Stomach (tissue), 8 donors: ENCODE measurements at regions not wholly inside any gene's neighbourhood (a gene's known extent, or its start where the extent isn't known, plus 50 kb on each side); places are given as distances from the start of the nearest gene placed in this dataset.

ENCODE experiments used
- DNase-seq, 2 donors: peaks; one replicate each; pipeline versions ENCODE4 v3.0.0 to v3.0.0-alpha.2; 2013 to 2019
- H3K27ac ChIP-seq, 5 donors: fragments of 200-600 bp in 4 of 5; sonication (generic) in 4 of 5; one replicate each; pipeline ENCODE4 v1.5.1; 2013 to 2019; ENCODE audit warnings: mild to moderate bottlenecking in 1 of 5, moderate library complexity in 1 of 5
- H3K27me3 ChIP-seq, 3 donors: fragments of 200-600 bp; sonication (generic); one replicate each; pipeline ENCODE4 v1.5.1; 2017 to 2019; ENCODE audit warnings: mixed run types in 1 of 3
- H3K36me3 ChIP-seq, 4 donors: fragments of 200-600 bp; sonication (generic); 1 replicate in 3 of 4; 2 replicates in 1 of 4; pipeline ENCODE4 v1.5.1; 2016 to 2019
- H3K4me1 ChIP-seq, 4 donors: fragments of 200-600 bp; sonication (generic); one replicate each; pipeline ENCODE4 v1.5.1; 2016 to 2019
- H3K4me3 ChIP-seq, 4 donors: fragments of 200-600 bp; sonication (generic) in 3 of 4; one replicate each; pipeline ENCODE4 v1.5.1; 2016 to 2019; ENCODE audit warnings: mild to moderate bottlenecking in 1 of 4
- H3K9me3 ChIP-seq, 4 donors: fragments of 200-600 bp; sonication (generic); one replicate each; pipeline ENCODE4 v1.5.1; 2016 to 2019
- EP300 ChIP-seq: sonication (generic); formaldehyde crosslinking; IDR thresholded peaks from one replicate; pipeline ENCODE4 v1.6.1; 2017; ENCODE audit warnings: antibody characterized with exemption
- POLR2A ChIP-seq, 4 donors: fragments of 450-650 bp; IDR thresholded peaks; one replicate each; pipeline ENCODE4 v1.6.1; 2016; ENCODE audit warnings: antibody characterized with exemption in 4 of 4, control low read depth in 2 of 4, mild to moderate bottlenecking in 1 of 4, moderate library complexity in 1 of 4
- POLR2AphosphoS5 ChIP-seq, 3 donors: sonication (generic); formaldehyde crosslinking; IDR thresholded peaks; one replicate each; pipeline ENCODE4 v1.6.1; 2016; ENCODE audit warnings: antibody characterized with exemption in 3 of 3
- WGBS, 5 donors: extraction: QIAGEN DNeasy Blood & Tissue Kit in 3 of 5; methylation state at CpG; one replicate each; pipeline versions ENCODE4 v1.1.5 to v1.1.7; 2013 to 2018; 5-methylcytosine and 5-hydroxymethylcytosine counted together
- intact Hi-C: fragments of 100-400 bp; cut with DNase I; formaldehyde crosslinking; loops from one replicate; pipeline ENCODE4 v1.15.1; 2023; ENCODE audit warnings: low total_unique reads
- small RNA-seq, 4 donors: library from RNA; depleted of rRNA; stranded (forward); fragments of <200 nt; gene quantifications; one replicate each; pipeline ENCODE3, GENCODE V24; 2016
- TF ChIP-seq, protein P1 (sequence below), 7 experiments: fragments of 450-650 bp in 4 of 7; fragments of 200-600 bp in 3 of 7; sonication (generic) in 3 of 7; IDR thresholded peaks; one replicate each; pipeline ENCODE4 v1.5.1; 2016 to 2019; ENCODE audit warnings: antibody characterized with exemption in 7 of 7, control low read depth in 2 of 7, mild to moderate bottlenecking in 1 of 7
- donor health status: healthy with polysubstance abuse.
- donor health status: Bipolar disorder and iron deficiency.
- donor health status: healthy.

DNA sequence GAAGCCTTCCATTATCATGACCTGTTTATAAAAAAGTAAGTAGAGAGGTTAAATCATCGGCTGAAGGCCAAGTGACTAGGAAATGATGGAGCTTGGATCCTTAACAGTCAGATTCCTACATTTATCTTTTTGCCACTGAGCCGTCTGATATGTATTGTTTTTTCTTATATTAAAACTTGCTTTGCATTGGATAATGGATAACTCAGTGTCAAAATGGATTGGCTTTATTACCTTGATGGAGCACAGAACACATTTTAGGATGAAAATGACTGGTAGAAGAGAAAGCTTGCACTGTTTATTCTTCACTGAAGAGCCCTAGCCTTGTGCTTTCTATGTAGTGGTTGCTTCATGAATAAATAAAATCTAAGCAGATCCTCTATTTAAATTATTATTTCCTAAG lies 54.2 kb upstream of the TSPAN5 start:
- TF ChIP-seq, protein P1, sequence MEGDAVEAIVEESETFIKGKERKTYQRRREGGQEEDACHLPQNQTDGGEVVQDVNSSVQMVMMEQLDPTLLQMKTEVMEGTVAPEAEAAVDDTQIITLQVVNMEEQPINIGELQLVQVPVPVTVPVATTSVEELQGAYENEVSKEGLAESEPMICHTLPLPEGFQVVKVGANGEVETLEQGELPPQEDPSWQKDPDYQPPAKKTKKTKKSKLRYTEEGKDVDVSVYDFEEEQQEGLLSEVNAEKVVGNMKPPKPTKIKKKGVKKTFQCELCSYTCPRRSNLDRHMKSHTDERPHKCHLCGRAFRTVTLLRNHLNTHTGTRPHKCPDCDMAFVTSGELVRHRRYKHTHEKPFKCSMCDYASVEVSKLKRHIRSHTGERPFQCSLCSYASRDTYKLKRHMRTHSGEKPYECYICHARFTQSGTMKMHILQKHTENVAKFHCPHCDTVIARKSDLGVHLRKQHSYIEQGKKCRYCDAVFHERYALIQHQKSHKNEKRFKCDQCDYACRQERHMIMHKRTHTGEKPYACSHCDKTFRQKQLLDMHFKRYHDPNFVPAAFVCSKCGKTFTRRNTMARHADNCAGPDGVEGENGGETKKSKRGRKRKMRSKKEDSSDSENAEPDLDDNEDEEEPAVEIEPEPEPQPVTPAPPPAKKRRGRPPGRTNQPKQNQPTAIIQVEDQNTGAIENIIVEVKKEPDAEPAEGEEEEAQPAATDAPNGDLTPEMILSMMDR (IDR thresholded peaks at IDR 0.05) = no peak
- TF ChIP-seq POLR2A (IDR thresholded peaks at IDR 0.05) = no peak
- no peak for TF ChIP-seq EP300
- TF ChIP-seq POLR2AphosphoS5 (IDR thresholded peaks at IDR 0.05) = no peak
- Histone ChIP-seq H3K27me3 (no peaks in the 10 kb centered on the region), H3K27ac (no peak overlapping the region), H3K36me3 (no peaks in the 10 kb centered on the region), H3K9me3 (no peaks in the 10 kb centered on the region), H3K4me3 (no peak overlapping the region), H3K4me1 (no peaks in the 10 kb centered on the region)
- 74 to 86% (median 82%) methylated on average over 2 of the region's 2 CpGs for WGBS, 5 donors
- no peak for DNase-seq
- intact Hi-C loops = no loop called here

DNA sequence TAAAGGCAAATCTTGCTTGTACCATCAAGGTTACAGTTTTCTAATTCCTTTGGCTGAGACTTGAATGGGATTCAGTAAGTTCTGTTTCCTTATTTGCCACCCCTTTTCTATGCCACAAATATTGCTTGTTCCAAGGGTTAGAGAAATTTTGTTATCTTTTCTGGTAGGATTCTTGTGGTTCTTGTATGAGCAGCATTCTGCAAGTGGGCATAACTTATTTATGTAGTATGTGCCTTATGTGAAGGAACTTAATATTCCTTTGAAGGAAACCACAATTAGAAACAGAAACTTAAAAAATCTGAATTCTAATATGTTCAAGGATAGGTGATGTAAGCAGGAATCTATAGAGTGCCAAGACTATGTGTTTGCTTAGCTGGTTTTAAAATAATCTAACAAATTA lies 53.1 kb upstream of the TSPAN5 start:
- no peak for DNase-seq
- Histone ChIP-seq H3K4me1 (no peaks in the 10 kb centered on the region), H3K27ac (no peak overlapping the region), H3K27me3 (no peaks in the 10 kb centered on the region), H3K36me3 (no peaks in the 10 kb centered on the region), H3K4me3 (no peak overlapping the region), H3K9me3 (no peaks in the 10 kb centered on the region)
- TF ChIP-seq EP300 (no peak), POLR2AphosphoS5 (IDR thresholded peaks at IDR 0.05) (no peak), POLR2A (IDR thresholded peaks at IDR 0.05) (no peak)
- TF ChIP-seq, protein P1 (IDR thresholded peaks at IDR 0.05) = no peak
- intact Hi-C loops = no loop called here

DNA sequence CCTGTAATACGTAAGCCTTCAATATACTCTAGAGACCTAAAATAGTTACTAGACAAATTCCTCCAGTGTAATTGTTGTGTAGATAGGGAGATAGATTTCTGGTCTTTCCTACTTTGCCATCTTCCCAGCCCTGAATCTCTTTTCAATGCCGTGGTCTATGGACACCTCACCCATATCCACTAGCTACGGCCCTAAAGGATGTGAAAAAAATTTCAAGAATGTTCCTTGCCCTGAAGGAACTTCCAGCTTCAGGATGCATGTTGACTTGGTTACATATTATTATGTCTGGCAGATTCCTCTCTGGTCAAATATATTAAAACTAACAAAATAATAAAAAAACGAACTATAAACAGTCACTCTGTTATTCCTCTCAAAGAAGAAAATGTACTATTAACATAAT lies 52.4 kb upstream of the TSPAN5 start:
- Histone ChIP-seq H3K36me3 (no peaks in the 10 kb centered on the region), H3K4me1 (no peaks in the 10 kb centered on the region), H3K27me3 (no peaks in the 10 kb centered on the region), H3K27ac (no peak overlapping the region), H3K9me3 (no peaks in the 10 kb centered on the region), H3K4me3 (no peak overlapping the region)
- TF ChIP-seq, protein P1 (IDR thresholded peaks at IDR 0.05) = no peak
- no peak for TF ChIP-seq POLR2AphosphoS5 (IDR thresholded peaks at IDR 0.05)
- no peak for TF ChIP-seq POLR2A (IDR thresholded peaks at IDR 0.05)
- TF ChIP-seq EP300 = no peak
- intact Hi-C loops = no loop called here
- DNase-seq = no peak
- 63 to 85% (median 73%) methylated on average over 4 of the region's 4 CpGs for WGBS, 5 donors

Small RNAs in the stretch of these regions (small RNA-seq; reads per million reads assigned to genes)
- 0 reads per million in 4 donors for gene AC114811.1
